ENCODE measurements at regions not wholly inside any gene's neighbourhood (a gene's known extent, or its start where the extent isn't known, plus 50 kb on each side); places are given as distances from the start of the nearest gene placed in this dataset.

GRCh38 chrY:16480031-16480430 is 1400.0 kb downstream of the CDY2B start:
- Histone ChIP-seq H3K36me3 (ENCODE audit: insufficient read depth, low read length) (no peaks in the 10 kb centered on the region), H3K27me3 (ENCODE audit: control insufficient read depth in 1 of 2, insufficient read depth in 2 of 2, low read length in 2 of 2) (no peaks in the 10 kb centered on the region), H3K27ac (ENCODE audit: low read depth in 1 of 2, low read length in 2 of 2) (no peak overlapping the region), H3K4me3 (ENCODE audit: low read length) (no peak overlapping the region), H3K4me1 (ENCODE audit: insufficient read depth, low read length) (no peaks in the 10 kb centered on the region), H3K9me3 (ENCODE audit: control insufficient read depth in 1 of 2, insufficient read depth in 1 of 2, low read length in 2 of 2) (no peaks in the 10 kb centered on the region)
- no peaks in the 10 kb centered on the region for H3K27me3 Mint-ChIP-seq
- no peaks in the 10 kb centered on the region for H3K36me3 Mint-ChIP-seq (ENCODE audit: low read depth)
- ChIA-PET CTCF (no interaction called here), POLR2A (no interaction called here)
- DNase-seq: no peak
- H3K27ac Mint-ChIP-seq: no peak overlapping the region
- H3K4me3 Mint-ChIP-seq: no peak overlapping the region
- no peak for ATAC-seq (ENCODE audit: poor library complexity)
- intact Hi-C loops (cut with DNase I, micrococcal nuclease): no loop called here
- TF ChIP-seq, protein P1, sequence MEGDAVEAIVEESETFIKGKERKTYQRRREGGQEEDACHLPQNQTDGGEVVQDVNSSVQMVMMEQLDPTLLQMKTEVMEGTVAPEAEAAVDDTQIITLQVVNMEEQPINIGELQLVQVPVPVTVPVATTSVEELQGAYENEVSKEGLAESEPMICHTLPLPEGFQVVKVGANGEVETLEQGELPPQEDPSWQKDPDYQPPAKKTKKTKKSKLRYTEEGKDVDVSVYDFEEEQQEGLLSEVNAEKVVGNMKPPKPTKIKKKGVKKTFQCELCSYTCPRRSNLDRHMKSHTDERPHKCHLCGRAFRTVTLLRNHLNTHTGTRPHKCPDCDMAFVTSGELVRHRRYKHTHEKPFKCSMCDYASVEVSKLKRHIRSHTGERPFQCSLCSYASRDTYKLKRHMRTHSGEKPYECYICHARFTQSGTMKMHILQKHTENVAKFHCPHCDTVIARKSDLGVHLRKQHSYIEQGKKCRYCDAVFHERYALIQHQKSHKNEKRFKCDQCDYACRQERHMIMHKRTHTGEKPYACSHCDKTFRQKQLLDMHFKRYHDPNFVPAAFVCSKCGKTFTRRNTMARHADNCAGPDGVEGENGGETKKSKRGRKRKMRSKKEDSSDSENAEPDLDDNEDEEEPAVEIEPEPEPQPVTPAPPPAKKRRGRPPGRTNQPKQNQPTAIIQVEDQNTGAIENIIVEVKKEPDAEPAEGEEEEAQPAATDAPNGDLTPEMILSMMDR (IDR thresholded peaks at IDR 0.05): no peak
- peaks cover 7% of the 10 kb centered on the region for H3K9me3 Mint-ChIP-seq
- H3K4me1 Mint-ChIP-seq (ENCODE audit: low read depth): no peaks in the 10 kb centered on the region

GRCh38 chrY:16474053-16474452 is 1406.0 kb downstream of the CDY2B start:
- no peak overlapping the region for H3K4me3 Mint-ChIP-seq
- H3K9me3 Mint-ChIP-seq: no peaks in the 10 kb centered on the region
- Histone ChIP-seq H3K27me3 (ENCODE audit: control insufficient read depth in 1 of 2, insufficient read depth in 2 of 2, low read length in 2 of 2) (no peaks in the 10 kb centered on the region), H3K27ac (ENCODE audit: low read depth in 1 of 2, low read length in 2 of 2) (no peak overlapping the region), H3K36me3 (ENCODE audit: insufficient read depth, low read length) (no peaks in the 10 kb centered on the region), H3K4me1 (ENCODE audit: insufficient read depth, low read length) (no peaks in the 10 kb centered on the region), H3K9me3 (ENCODE audit: control insufficient read depth in 1 of 2, insufficient read depth in 1 of 2, low read length in 2 of 2) (no peaks in the 10 kb centered on the region), H3K4me3 (ENCODE audit: low read length) (no peak overlapping the region)
- intact Hi-C loops (cut with DNase I, micrococcal nuclease): no loop called here
- no peaks in the 10 kb centered on the region for H3K36me3 Mint-ChIP-seq (ENCODE audit: low read depth)
- no peak for ATAC-seq (ENCODE audit: poor library complexity)
- no peak overlapping the region for H3K27ac Mint-ChIP-seq
- TF ChIP-seq, protein P1 (IDR thresholded peaks at IDR 0.05): no peak
- H3K4me1 Mint-ChIP-seq (ENCODE audit: low read depth): no peaks in the 10 kb centered on the region
- ChIA-PET POLR2A (no interaction called here), CTCF (no interaction called here)
- no peak for DNase-seq
- H3K27me3 Mint-ChIP-seq: no peaks in the 10 kb centered on the region

DNA sequence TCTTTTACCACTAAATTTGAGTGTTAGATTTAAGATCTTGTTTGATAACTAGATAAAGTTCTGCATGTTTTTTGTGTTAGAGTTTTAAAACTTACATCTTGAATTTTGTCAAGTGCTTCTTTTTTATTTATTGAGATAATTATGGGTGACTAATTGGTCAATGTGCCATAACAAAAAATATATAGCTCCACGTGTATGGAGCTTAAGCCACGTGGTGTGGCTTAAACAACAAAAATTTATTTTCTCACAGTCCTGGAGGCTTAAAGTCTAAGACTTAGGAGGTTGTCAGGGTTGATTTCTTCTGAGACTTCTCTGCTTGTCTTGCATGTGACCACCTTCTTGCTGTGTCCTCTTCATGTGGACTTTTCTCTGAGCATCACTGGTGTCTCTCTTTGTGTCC is 1425.2 kb downstream of the CDY2B start:
- intact Hi-C loops (cut with DNase I, micrococcal nuclease): no loop called here
- H3K4me3 Mint-ChIP-seq: no peak overlapping the region
- DNase-seq: no peak
- H3K27me3 Mint-ChIP-seq: no peaks in the 10 kb centered on the region
- H3K9me3 Mint-ChIP-seq: peaks cover 2% of the 10 kb centered on the region
- no peaks in the 10 kb centered on the region for H3K36me3 Mint-ChIP-seq (ENCODE audit: low read depth)
- no peak for ATAC-seq (ENCODE audit: poor library complexity)
- TF ChIP-seq, protein P1 (IDR thresholded peaks at IDR 0.05): no peak
- no peak overlapping the region for H3K27ac ChIP-seq (ENCODE audit: low read depth in 1 of 2, low read length in 2 of 2)
- H3K27me3 ChIP-seq (ENCODE audit: control insufficient read depth in 1 of 2, insufficient read depth in 2 of 2, low read length in 2 of 2): no peaks in the 10 kb centered on the region
- ChIA-PET CTCF (no interaction called here), POLR2A (no interaction called here)
- no peak overlapping the region for H3K27ac Mint-ChIP-seq
- H3K4me1 Mint-ChIP-seq (ENCODE audit: low read depth): no peaks in the 10 kb centered on the region
- no peaks in the 10 kb centered on the region for H3K4me1 ChIP-seq (ENCODE audit: insufficient read depth, low read length)
- peaks cover 0 to 4% of the 10 kb centered on the region in 2 experiments for H3K9me3 ChIP-seq (ENCODE audit: control insufficient read depth in 1 of 2, insufficient read depth in 1 of 2, low read length in 2 of 2)
- H3K4me3 ChIP-seq (ENCODE audit: low read length): no peak overlapping the region
- no peaks in the 10 kb centered on the region for H3K36me3 ChIP-seq (ENCODE audit: insufficient read depth, low read length)

All from CD4-positive, alpha-beta T cell (primary cell).